ENCODE measurements at regions not wholly inside any gene's neighbourhood (a gene's known extent, or its start where the extent isn't known, plus 50 kb on each side); places are given as distances from the start of the nearest gene placed in this dataset.

GRCh38 chr7:142319970-142320369 is 62.1 kb upstream of the PRSS58 start:
- Histone ChIP-seq H3K27me3 (no peaks in the 10 kb centered on the region), H3K4me3 (no peak overlapping the region), H3K27ac (no peak overlapping the region), H3K4me1 (no peaks in the 10 kb centered on the region), H3K36me3 (no peaks in the 10 kb centered on the region), H3K9me3 (no peaks in the 10 kb centered on the region)
- TF ChIP-seq CTCF (IDR thresholded peaks at IDR 0.05) (no peak), POLR2A (IDR thresholded peaks at IDR 0.05) (no peak), POLR2AphosphoS5 (IDR thresholded peaks at IDR 0.05; ENCODE audit: insufficient read depth in 1 of 2, low read depth in 1 of 2) (no peak)
- DNase-seq (ENCODE audit: extremely low spot score in 2 of 2): no peak
- intact Hi-C loops (cut with DNase I): no loop called here

- TF ChIP-seq POLR2AphosphoS5 (IDR thresholded peaks at IDR 0.05; ENCODE audit: insufficient read depth in 1 of 2, low read depth in 1 of 2): no peak
- no peak for TF ChIP-seq CTCF (IDR thresholded peaks at IDR 0.05)
- TF ChIP-seq POLR2A (IDR thresholded peaks at IDR 0.05): no peak
- Histone ChIP-seq H3K4me1 (no peaks in the 10 kb centered on the region), H3K27ac (no peak overlapping the region), H3K27me3 (no peaks in the 10 kb centered on the region), H3K4me3 (no peak overlapping the region), H3K9me3 (no peaks in the 10 kb centered on the region), H3K36me3 (no peaks in the 10 kb centered on the region)
- intact Hi-C loops (cut with DNase I): no loop called here
- DNase-seq (ENCODE audit: extremely low spot score in 2 of 2): no peak
Observed at GRCh38 chr7:142314281-142314680, 56.4 kb upstream of the PRSS58 start.

GRCh38 chr7:142313528-142313927 is 55.7 kb upstream of the PRSS58 start:
- Histone ChIP-seq H3K9me3 (no peaks in the 10 kb centered on the region), H3K27me3 (no peaks in the 10 kb centered on the region), H3K4me1 (no peaks in the 10 kb centered on the region), H3K27ac (no peak overlapping the region), H3K4me3 (no peak overlapping the region), H3K36me3 (no peaks in the 10 kb centered on the region)
- DNase-seq (ENCODE audit: extremely low spot score in 2 of 2): no peak
- no peak for TF ChIP-seq CTCF (IDR thresholded peaks at IDR 0.05)
- TF ChIP-seq POLR2A (IDR thresholded peaks at IDR 0.05): no peak
- TF ChIP-seq POLR2AphosphoS5 (IDR thresholded peaks at IDR 0.05; ENCODE audit: insufficient read depth in 1 of 2, low read depth in 1 of 2): no peak
- intact Hi-C loops (cut with DNase I): no loop called here

- no peaks in the 10 kb centered on the region for H3K27me3 ChIP-seq
- no peaks in the 10 kb centered on the region for H3K36me3 ChIP-seq
- H3K4me3 ChIP-seq: no peak overlapping the region
- intact Hi-C loops (cut with DNase I): no loop called here
- TF ChIP-seq POLR2A (IDR thresholded peaks at IDR 0.05) (no peak), CTCF (IDR thresholded peaks at IDR 0.05) (no peak), POLR2AphosphoS5 (IDR thresholded peaks at IDR 0.05; ENCODE audit: insufficient read depth in 1 of 2, low read depth in 1 of 2) (no peak)
- DNase-seq (ENCODE audit: extremely low spot score in 2 of 2): no peak
- no peak overlapping the region for H3K27ac ChIP-seq
- H3K4me1 ChIP-seq: no peaks in the 10 kb centered on the region
- H3K9me3 ChIP-seq: no peaks in the 10 kb centered on the region
Observed at GRCh38 chr7:142311876-142312275, 54.0 kb upstream of the PRSS58 start.

GRCh38 chr7:142308918-142309317 is 51.1 kb upstream of the PRSS58 start:
- DNase-seq (ENCODE audit: extremely low spot score in 2 of 2): no peak
- no peaks in the 10 kb centered on the region for H3K27me3 ChIP-seq
- TF ChIP-seq POLR2A (IDR thresholded peaks at IDR 0.05) (no peak), POLR2AphosphoS5 (IDR thresholded peaks at IDR 0.05; ENCODE audit: insufficient read depth in 1 of 2, low read depth in 1 of 2) (no peak), CTCF (IDR thresholded peaks at IDR 0.05) (no peak)
- H3K4me3 ChIP-seq: no peak overlapping the region
- intact Hi-C loops (cut with DNase I): loop anchor here (2.0 kb wide), 1 partner anchor 36 kb away; no protein-coding TSS in a partner anchor
- H3K36me3 ChIP-seq: no peaks in the 10 kb centered on the region
- H3K27ac ChIP-seq: no peak overlapping the region
- no peaks in the 10 kb centered on the region for H3K9me3 ChIP-seq
- H3K4me1 ChIP-seq: no peaks in the 10 kb centered on the region

Measured in vagina (tissue), 2 donors.